SK-N-SH (cell line): ENCODE measurements at regions not wholly inside any gene's neighbourhood (a gene's known extent, or its start where the extent isn't known, plus 50 kb on each side); places are given as distances from the start of the nearest gene placed in this dataset.

Source experiments
- CTCF ChIA-PET: fragments of 300-600, 350-600 bp; formaldehyde crosslinking; extraction: SDS; loops from one replicate; lab custom pipeline; 2021; lab: Yijun Ruan, JAX
- POLR2A ChIA-PET: fragments of 350-600 bp; sonication (Branson Sonifier 250); formaldehyde crosslinking; extraction: SDS; loops from one replicate; lab custom pipeline; 2020; ENCODE audit warnings: antibody characterized with exemption, inconsistent platforms; lab: Yijun Ruan, JAX
- DNase-seq: peaks from one replicate; pipeline ENCODE4 v3.0.0; 2012
- H2AFZ ChIP-seq: fragments of 200-600 bp; sonication (generic); 2 replicates; pipeline ENCODE4 v1.8.1; 2016; ENCODE audit warnings: antibody characterized with exemption, mild to moderate bottlenecking, low read depth
- H3F3A ChIP-seq: fragments of 200-600 bp; sonication (generic); replicated peaks from 2 replicates; pipeline ENCODE3; 2016; ENCODE audit warnings: antibody characterized with exemption, mild to moderate bottlenecking; ENCODE audit not compliant: insufficient read depth
- H3K27ac ChIP-seq, 2 experiments: fragments of 200-500 bp in 1 of 2; fragments of 200-600 bp in 1 of 2; sonication (Bioruptor generic) in 1 of 2; sonication (generic), shearing (Covaris generic) in 1 of 2; 2 replicates each; pipeline versions ENCODE4 v1.5.1 to v1.6.1; 2014 to 2016; ENCODE audit warnings: low read depth in 2 of 2, inconsistent platforms in 1 of 2, low read length in 1 of 2, mild to moderate bottlenecking in 1 of 2, mixed read lengths in 1 of 2
- H3K27me3 ChIP-seq: fragments of 200-600 bp; sonication (generic), shearing (Covaris generic); 2 replicates; pipeline ENCODE4 v1.6.1; 2016; ENCODE audit warnings: mixed run types; ENCODE audit not compliant: insufficient read depth
- H3K36me3 ChIP-seq, 2 experiments: fragments of 200-500 bp in 1 of 2; fragments of 200-600 bp in 1 of 2; sonication (Bioruptor generic) in 1 of 2; sonication (generic) in 1 of 2; replicated peaks in 1 of 2; 2 replicates each; pipeline versions ENCODE3 to v1.5.1; 2014 to 2016; ENCODE audit warnings: low read length in 1 of 2, mild to moderate bottlenecking in 1 of 2; ENCODE audit not compliant: insufficient read depth in 2 of 2, control insufficient read depth in 1 of 2
- H3K4me1 ChIP-seq, 2 experiments: fragments of 200-500 bp in 1 of 2; fragments of 200-600 bp in 1 of 2; sonication (Bioruptor generic) in 1 of 2; sonication (generic), shearing (Covaris generic) in 1 of 2; 2 replicates each; pipeline versions ENCODE4 v1.5.1 to v1.6.1; 2014 to 2016; ENCODE audit warnings: low read depth in 1 of 2, low read length in 1 of 2, mixed run types in 1 of 2; ENCODE audit not compliant: insufficient read depth in 2 of 2, control insufficient read depth in 1 of 2
- H3K4me2 ChIP-seq: fragments of 200-600 bp; sonication (generic), shearing (Covaris generic); 2 replicates; pipeline ENCODE4 v1.6.1; 2017; ENCODE audit warnings: mixed run types
- H3K4me3 ChIP-seq, 2 experiments: fragments of 200-500 bp in 1 of 2; fragments of 200-600 bp in 1 of 2; sonication (Bioruptor generic) in 1 of 2; sonication (generic), shearing (Covaris generic) in 1 of 2; 2 replicates each; pipeline versions ENCODE4 v1.5.1 to v1.8.1; 2014 to 2016; ENCODE audit warnings: low read depth in 2 of 2, inconsistent platforms in 1 of 2, low read length in 1 of 2, mild to moderate bottlenecking in 1 of 2, mixed read lengths in 1 of 2, moderate library complexity in 1 of 2
- H3K79me2 ChIP-seq: fragments of 200-600 bp; sonication (generic); 2 replicates; pipeline ENCODE4 v1.8.1; 2017; ENCODE audit warnings: mild to moderate bottlenecking; ENCODE audit not compliant: insufficient read depth
- H3K9ac ChIP-seq: fragments of 200-600 bp; sonication (generic); 2 replicates; pipeline ENCODE4 v1.6.1; 2017; ENCODE audit warnings: mixed run types
- H3K9me2 ChIP-seq: fragments of 200-600 bp; sonication (generic); 2 replicates; pipeline ENCODE4 v1.6.1; 2017; ENCODE audit warnings: mixed run types
- H3K9me3 ChIP-seq: fragments of 200-600 bp; sonication (generic); 2 replicates; pipeline ENCODE4 v1.6.1; 2017; ENCODE audit warnings: mixed run types, mild to moderate bottlenecking, moderate library complexity
- H4K20me1 ChIP-seq: fragments of 200-600 bp; sonication (generic); 2 replicates; pipeline ENCODE4 v1.6.1; 2017; ENCODE audit warnings: mild to moderate bottlenecking, mixed run types; ENCODE audit not compliant: insufficient read depth
- CHD2 ChIP-seq: fragments of 150-350 bp; IDR thresholded peaks from 2 replicates; pipeline ENCODE4 v1.6.1; 2018; ENCODE audit warnings: low read length; ENCODE audit not compliant: partially characterized antibody
- CTCF ChIP-seq: fragments of 200-600 bp; sonication (generic); IDR thresholded peaks from 2 replicates; pipeline ENCODE4 v1.6.1; 2017; ENCODE audit warnings: antibody characterized with exemption, mild to moderate bottlenecking, moderate library complexity
- ELF1 ChIP-seq: IDR thresholded peaks from 2 replicates; pipeline ENCODE4 v1.4.0; 2012
- FOXJ3 ChIP-seq: sonication (generic); formaldehyde crosslinking; IDR thresholded peaks from 2 replicates; pipeline ENCODE4 v1.5.1; 2020; ENCODE audit warnings: mild to moderate bottlenecking, missing genetic modification reagents
- FOXM1 ChIP-seq: IDR thresholded peaks from 2 replicates; pipeline ENCODE4 v1.4.0; 2012; ENCODE audit warnings: low read depth, mild to moderate bottlenecking
- MXI1 ChIP-seq: IDR thresholded peaks from 2 replicates; pipeline ENCODE4 v1.6.1; 2012; ENCODE audit warnings: mild to moderate bottlenecking, low read depth, low read length, improper control_type of control experiment
- NFIC ChIP-seq: IDR thresholded peaks from 2 replicates; pipeline ENCODE4 v1.4.0; 2012; ENCODE audit warnings: borderline replicate concordance
- NRF1 ChIP-seq: IDR thresholded peaks from 2 replicates; pipeline ENCODE4 v1.6.1; 2012; ENCODE audit warnings: low read depth, mild to moderate bottlenecking, low read length
- PBX3 ChIP-seq: IDR thresholded peaks from 2 replicates; pipeline ENCODE4; 2012
- POLR2AphosphoS5 ChIP-seq: IDR thresholded peaks from 2 replicates; pipeline ENCODE4 v1.6.1; 2012; ENCODE audit warnings: low read depth, low read length
- RCOR1 ChIP-seq: fragments of 150-350 bp; IDR thresholded peaks from 2 replicates; pipeline ENCODE4 v1.6.1; 2017; ENCODE audit warnings: antibody characterized with exemption, low read length
- RFX5 ChIP-seq: IDR thresholded peaks from 2 replicates; pipeline ENCODE4 v1.6.1; 2012; ENCODE audit warnings: mild to moderate bottlenecking, improper control_type of control experiment, low read length
- RXRA ChIP-seq: IDR thresholded peaks from 2 replicates; pipeline ENCODE4 v1.4.0; 2012; ENCODE audit warnings: low read depth, mild to moderate bottlenecking, borderline replicate concordance
- SIN3A ChIP-seq: IDR thresholded peaks from 2 replicates; pipeline ENCODE4 v1.6.1; 2012; ENCODE audit warnings: low read depth, mild to moderate bottlenecking, low read length, moderate library complexity, borderline replicate concordance
- TCF12 ChIP-seq: IDR thresholded peaks from 2 replicates; pipeline ENCODE4 v1.4.0; 2012
- USF1 ChIP-seq: IDR thresholded peaks from 2 replicates; pipeline ENCODE4 v1.4.0; 2012; ENCODE audit warnings: low read depth, borderline replicate concordance
- YY1 ChIP-seq: IDR thresholded peaks from 2 replicates; pipeline ENCODE4 v1.4.0; 2012; ENCODE audit warnings: low read depth, mild to moderate bottlenecking
- WGBS: methylation state at CpG from one replicate; pipeline ENCODE4 v1.1.6; 2017; ENCODE audit warnings: low lambda C conversion rate; 5-methylcytosine and 5-hydroxymethylcytosine counted together
- TF ChIP-seq, protein P1 (sequence below): fragments of 150-350 bp; IDR thresholded peaks from 2 replicates; pipeline ENCODE4 v1.6.1; 2016; ENCODE audit warnings: mild to moderate bottlenecking, low read depth, low read length
- TF ChIP-seq, protein P2 (sequence below): IDR thresholded peaks from 2 replicates; pipeline ENCODE4 v1.4.0; 2012; ENCODE audit warnings: low read depth, borderline replicate concordance

DNA sequence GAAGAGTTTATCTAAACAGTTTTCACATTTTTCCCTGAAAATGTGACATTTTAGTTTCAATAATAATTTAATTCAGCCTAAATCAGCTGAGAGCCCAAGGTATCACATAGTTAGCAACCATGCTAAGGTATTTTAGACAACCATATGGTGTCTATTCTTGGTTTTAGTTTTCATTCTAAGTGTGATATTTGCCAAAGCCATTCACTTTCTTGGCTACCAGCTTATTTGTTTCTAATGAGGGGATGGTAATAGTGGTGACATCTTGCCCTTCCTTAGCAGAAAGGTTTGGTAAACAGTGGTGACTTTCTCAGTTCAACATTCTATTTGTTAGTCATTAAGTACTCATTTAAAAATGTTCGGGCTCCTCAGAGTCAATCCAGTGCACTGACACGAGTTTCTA lies 854.9 kb upstream of the HTR2C start:
- no peak overlapping the region for H3K9ac ChIP-seq
- H3K9me3 ChIP-seq: no peaks in the 10 kb centered on the region
- H3K36me3 ChIP-seq: no peaks in the 10 kb centered on the region
- no peaks in the 10 kb centered on the region for H3K79me2 ChIP-seq
- H3K27me3 ChIP-seq: peaks cover 9% of the 10 kb centered on the region; the same call in 1 of the 2 replicates
- ChIA-PET POLR2A (no interaction called here), CTCF (no interaction called here)
- H2AFZ ChIP-seq: no peak overlapping the region
- 19% methylated on average over 2 of the region's 2 CpGs for WGBS
- H3F3A ChIP-seq: no peaks in the 10 kb centered on the region
- H3K4me3 ChIP-seq: no peak overlapping the region
- H3K9me2 ChIP-seq: no peaks in the 10 kb centered on the region
- DNase-seq: no peak
- H3K4me1 ChIP-seq: no peaks in the 10 kb centered on the region
- no peaks in the 10 kb centered on the region for H4K20me1 ChIP-seq
- TF ChIP-seq USF1: no peak
- TF ChIP-seq CHD2: no peak
- H3K27ac ChIP-seq: no peak overlapping the region
- no peak overlapping the region for H3K4me2 ChIP-seq

GRCh38 chrX:113726898-113727297 lies 857.0 kb upstream of the HTR2C start:
- Histone ChIP-seq H3K4me1 (no peaks in the 10 kb centered on the region), H3K79me2 (no peaks in the 10 kb centered on the region), H3K9me3 (no peaks in the 10 kb centered on the region), H3K9me2 (no peaks in the 10 kb centered on the region), H3K27ac (no peak overlapping the region), H3K27me3 (peaks cover 9% of the 10 kb centered on the region; the same call in 1 of the 2 replicates), H3K9ac (no peak overlapping the region), H3K36me3 (no peaks in the 10 kb centered on the region), H2AFZ (no peak overlapping the region), H4K20me1 (no peaks in the 10 kb centered on the region), H3K4me2 (no peak overlapping the region), H3K4me3 (no peak overlapping the region), H3F3A (no peaks in the 10 kb centered on the region)
- no peak for DNase-seq
- ChIA-PET CTCF (no interaction called here), POLR2A (no interaction called here)
- no peak for TF ChIP-seq FOXJ3 (CRISPR knock-in tag)
- no peak for TF ChIP-seq RFX5
- TF ChIP-seq NFIC: no peak
- TF ChIP-seq, protein P1, sequence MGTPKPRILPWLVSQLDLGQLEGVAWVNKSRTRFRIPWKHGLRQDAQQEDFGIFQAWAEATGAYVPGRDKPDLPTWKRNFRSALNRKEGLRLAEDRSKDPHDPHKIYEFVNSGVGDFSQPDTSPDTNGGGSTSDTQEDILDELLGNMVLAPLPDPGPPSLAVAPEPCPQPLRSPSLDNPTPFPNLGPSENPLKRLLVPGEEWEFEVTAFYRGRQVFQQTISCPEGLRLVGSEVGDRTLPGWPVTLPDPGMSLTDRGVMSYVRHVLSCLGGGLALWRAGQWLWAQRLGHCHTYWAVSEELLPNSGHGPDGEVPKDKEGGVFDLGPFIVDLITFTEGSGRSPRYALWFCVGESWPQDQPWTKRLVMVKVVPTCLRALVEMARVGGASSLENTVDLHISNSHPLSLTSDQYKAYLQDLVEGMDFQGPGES: no peak
- no peak for TF ChIP-seq RCOR1
- TF ChIP-seq YY1: no peak
- TF ChIP-seq ELF1: no peak
- TF ChIP-seq CHD2: no peak
- no peak for TF ChIP-seq NRF1
- no peak for TF ChIP-seq SIN3A
- no peak for TF ChIP-seq MXI1
- TF ChIP-seq, all 33 proteins: peak for 0
- 22% methylated on average over 3 of the region's 3 CpGs for WGBS

- Histone ChIP-seq H3K9ac (no peak overlapping the region), H3K9me2 (no peaks in the 10 kb centered on the region), H3K27me3 (peaks cover 9% of the 10 kb centered on the region; the same call in 1 of the 2 replicates), H3K79me2 (no peaks in the 10 kb centered on the region), H3K4me1 (no peaks in the 10 kb centered on the region), H3K36me3 (no peaks in the 10 kb centered on the region), H3K27ac (no peak overlapping the region), H3K4me3 (no peak overlapping the region), H4K20me1 (no peaks in the 10 kb centered on the region), H3K9me3 (no peaks in the 10 kb centered on the region), H3K4me2 (no peak overlapping the region), H3F3A (no peaks in the 10 kb centered on the region), H2AFZ (no peak overlapping the region)
- POLR2A ChIA-PET: no interaction called here
- no peak for DNase-seq
- 38% methylated on average over 4 of the region's 4 CpGs for WGBS
- CTCF ChIA-PET: no interaction called here
- TF ChIP-seq RXRA (no peak), CTCF (no peak), TCF12 (no peak), FOXM1 (no peak), PBX3 (no peak), NRF1 (no peak), POLR2AphosphoS5 (no peak)
- TF ChIP-seq, protein P2, sequence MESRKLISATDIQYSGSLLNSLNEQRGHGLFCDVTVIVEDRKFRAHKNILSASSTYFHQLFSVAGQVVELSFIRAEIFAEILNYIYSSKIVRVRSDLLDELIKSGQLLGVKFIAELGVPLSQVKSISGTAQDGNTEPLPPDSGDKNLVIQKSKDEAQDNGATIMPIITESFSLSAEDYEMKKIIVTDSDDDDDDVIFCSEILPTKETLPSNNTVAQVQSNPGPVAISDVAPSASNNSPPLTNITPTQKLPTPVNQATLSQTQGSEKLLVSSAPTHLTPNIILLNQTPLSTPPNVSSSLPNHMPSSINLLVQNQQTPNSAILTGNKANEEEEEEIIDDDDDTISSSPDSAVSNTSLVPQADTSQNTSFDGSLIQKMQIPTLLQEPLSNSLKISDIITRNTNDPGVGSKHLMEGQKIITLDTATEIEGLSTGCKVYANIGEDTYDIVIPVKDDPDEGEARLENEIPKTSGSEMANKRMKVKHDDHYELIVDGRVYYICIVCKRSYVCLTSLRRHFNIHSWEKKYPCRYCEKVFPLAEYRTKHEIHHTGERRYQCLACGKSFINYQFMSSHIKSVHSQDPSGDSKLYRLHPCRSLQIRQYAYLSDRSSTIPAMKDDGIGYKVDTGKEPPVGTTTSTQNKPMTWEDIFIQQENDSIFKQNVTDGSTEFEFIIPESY: no peak
These were observed 857.4 kb upstream of the HTR2C start for GRCh38 chrX:113726466-113726865.
